Astrocyte of the cerebellum (primary cell): ENCODE measurements at regions not wholly inside any gene's neighbourhood (a gene's known extent, or its start where the extent isn't known, plus 50 kb on each side); places are given as distances from the start of the nearest gene placed in this dataset.

Source experiments
- DNase-seq: peaks from one replicate; pipeline ENCODE4 v3.0.0-alpha.2; 2011; ENCODE audit warnings: low read depth
- H3K4me3 ChIP-seq: 2 replicates; pipeline ENCODE4 v1.5.1; 2011; ENCODE audit warnings: mild to moderate bottlenecking, low read depth, low read length, moderate library complexity
- in situ Hi-C: cut with HindIII; loops from 2 replicates; pipeline ENCODE4 v1.10.0; 2017; ENCODE audit warnings: low sequenced_read_pairs
- TF ChIP-seq, protein P1 (sequence below): IDR thresholded peaks from 2 replicates; pipeline ENCODE4 v1.5.1; 2012; ENCODE audit warnings: low read length, low read depth, moderate library complexity, mild to moderate bottlenecking; ENCODE audit errors: missing control alignments

DNA sequence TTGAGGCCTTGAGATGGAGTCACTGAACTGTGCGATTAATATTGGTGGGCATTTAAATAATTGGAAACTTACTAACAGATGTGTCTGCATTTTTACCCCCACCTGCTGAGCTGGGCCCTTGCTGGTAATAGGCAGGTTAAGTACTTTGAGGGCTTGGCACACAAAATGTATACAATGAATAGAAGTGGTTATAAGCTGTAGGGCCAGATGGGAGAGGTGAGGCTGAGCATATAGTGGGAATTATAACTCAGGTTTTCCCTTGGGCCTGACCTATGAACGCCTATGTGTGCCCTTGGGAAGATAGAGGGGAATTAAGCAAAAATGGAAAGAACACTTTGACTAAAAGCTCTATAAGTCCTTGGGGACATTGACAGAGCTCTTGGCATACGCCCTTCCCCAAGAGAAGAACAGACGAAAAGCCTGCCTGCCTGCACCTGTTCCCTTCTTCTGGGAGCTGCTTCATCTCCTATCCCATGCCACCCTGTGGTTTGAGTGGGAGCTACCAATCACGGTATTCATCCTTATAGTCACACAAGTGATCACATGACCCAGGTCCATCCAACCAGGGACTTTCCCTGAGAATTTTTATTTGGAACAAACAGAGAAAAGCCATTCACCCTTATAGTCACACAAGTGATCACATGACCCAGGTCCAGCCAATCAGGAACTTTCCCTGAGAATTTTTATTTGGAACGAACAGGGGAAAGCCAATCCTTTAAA, 260.7 kb upstream of the CSF3R start:
- in situ Hi-C loops, result no loop called here
- TF ChIP-seq, protein P1, sequence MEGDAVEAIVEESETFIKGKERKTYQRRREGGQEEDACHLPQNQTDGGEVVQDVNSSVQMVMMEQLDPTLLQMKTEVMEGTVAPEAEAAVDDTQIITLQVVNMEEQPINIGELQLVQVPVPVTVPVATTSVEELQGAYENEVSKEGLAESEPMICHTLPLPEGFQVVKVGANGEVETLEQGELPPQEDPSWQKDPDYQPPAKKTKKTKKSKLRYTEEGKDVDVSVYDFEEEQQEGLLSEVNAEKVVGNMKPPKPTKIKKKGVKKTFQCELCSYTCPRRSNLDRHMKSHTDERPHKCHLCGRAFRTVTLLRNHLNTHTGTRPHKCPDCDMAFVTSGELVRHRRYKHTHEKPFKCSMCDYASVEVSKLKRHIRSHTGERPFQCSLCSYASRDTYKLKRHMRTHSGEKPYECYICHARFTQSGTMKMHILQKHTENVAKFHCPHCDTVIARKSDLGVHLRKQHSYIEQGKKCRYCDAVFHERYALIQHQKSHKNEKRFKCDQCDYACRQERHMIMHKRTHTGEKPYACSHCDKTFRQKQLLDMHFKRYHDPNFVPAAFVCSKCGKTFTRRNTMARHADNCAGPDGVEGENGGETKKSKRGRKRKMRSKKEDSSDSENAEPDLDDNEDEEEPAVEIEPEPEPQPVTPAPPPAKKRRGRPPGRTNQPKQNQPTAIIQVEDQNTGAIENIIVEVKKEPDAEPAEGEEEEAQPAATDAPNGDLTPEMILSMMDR, result no peak
- no peak for DNase-seq
- H3K4me3 ChIP-seq, result no peak overlapping the region

DNA sequence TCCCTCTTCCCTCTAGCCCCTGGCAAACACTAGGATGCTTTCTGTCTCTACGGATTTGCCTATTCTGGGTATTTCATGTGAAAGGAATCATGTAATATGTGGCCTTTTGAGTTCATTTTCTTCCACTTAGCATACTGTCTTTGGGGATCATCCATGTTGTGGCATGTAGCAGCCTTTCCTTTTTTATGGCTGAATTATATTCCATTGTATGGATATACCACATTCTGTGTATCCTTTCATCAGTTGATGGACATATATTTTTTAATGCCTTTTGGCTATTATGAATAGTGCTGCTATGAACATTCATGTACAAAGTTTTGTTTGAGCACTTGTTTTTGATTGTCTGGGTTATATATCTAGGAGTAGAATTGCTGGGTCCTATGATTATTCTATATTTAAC, 258.4 kb upstream of the CSF3R start:
- H3K4me3 ChIP-seq, result no peak overlapping the region
- TF ChIP-seq, protein P1, result no peak
- no peak for DNase-seq
- in situ Hi-C loops, result no loop called here

DNA sequence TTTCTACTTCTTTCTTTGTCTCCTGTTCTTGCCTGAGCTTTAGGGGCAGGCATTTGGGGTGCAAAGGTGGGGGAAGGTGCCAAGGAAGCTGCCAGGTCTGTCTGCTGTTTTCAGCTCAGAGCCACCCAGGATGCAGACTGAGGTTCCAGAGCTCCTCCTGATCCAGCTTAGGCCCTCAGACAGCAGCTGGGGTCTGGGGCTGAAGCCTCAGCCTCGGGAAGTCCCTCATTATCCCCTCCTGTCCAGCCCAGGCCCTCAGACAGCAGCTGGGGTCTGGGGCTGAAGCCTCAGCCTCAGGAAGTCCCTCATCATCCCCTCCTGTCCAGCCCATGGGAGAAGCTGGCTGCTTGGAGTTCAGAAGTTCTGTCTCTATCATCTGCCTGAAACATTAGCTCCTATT, 257.7 kb upstream of the CSF3R start:
- no peak overlapping the region for H3K4me3 ChIP-seq
- TF ChIP-seq, protein P1, result no peak
- DNase-seq, result no peak
- in situ Hi-C loops, result no loop called here

DNA sequence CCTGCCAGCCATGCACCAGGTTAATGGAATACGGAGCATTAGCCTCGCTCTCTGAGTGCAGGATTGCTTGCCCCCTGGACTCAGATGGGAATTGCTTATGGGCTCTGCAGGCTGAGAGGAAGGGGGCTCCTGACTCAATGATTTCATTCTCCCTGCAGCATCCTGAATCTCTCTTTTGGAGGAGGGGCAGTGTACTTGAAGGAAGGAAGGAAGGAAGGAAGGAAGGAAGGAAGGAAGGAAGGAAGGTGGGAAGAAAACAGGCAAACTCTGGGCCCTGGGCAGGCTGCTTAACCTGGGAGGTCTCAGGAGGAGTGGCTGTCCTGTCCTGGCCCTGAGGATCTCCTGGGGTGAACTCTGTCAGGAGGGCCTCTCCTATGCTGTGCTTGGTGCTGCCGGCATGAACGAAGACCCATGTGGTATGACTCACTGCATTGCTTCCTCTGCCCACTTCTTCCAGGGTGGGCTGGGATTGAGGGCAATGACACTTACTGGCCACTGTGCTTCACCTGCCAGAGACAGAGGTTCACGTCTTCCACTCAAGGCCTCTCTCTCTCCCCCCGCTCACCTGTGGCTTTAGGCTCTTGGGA, 257.1 kb upstream of the CSF3R start:
- no peak overlapping the region for H3K4me3 ChIP-seq
- DNase-seq, result no peak
- TF ChIP-seq, protein P1, result no peak
- in situ Hi-C loops, result no loop called here

DNA sequence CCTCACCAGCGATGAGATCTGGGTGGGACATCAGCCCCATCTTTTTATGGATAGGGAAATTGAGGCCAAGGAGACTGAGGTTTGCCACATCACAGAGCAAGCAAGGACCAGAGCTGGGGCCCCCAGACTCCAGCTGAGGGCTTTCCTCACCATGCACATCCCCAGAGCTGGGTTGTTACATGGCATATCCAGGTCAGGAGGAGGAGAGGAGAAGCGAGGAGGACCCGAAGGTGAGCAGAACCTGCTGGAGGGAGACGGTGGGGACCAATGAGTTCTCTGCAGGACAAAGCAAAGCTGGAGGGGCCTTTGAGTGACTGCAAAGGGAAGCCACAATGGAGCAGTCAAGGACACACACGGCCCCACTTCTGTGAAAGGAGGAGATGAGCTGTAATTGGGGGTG, 255.5 kb upstream of the CSF3R start:
- in situ Hi-C loops, result no loop called here
- H3K4me3 ChIP-seq, result no peak overlapping the region
- TF ChIP-seq, protein P1, result no peak
- no peak for DNase-seq

DNA sequence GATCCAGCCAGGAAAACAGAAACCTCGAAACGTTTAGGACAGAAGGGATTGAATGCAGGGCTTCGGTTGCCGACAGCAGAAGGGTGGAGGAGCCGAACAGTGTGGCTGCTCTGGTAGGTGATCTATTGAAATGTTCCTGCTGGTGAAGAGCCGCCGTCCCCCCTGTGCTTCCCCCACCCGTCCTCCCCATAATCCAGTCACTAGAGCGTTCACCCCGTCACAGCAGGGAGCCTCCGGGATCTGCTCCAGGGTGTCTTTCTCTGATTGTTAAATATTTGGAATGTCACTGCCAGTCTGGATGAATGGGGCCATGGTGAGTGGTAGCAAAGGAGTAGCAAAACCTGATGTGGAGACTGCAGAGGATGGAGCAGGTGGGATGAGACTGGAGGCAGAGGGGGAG, 255.1 kb upstream of the CSF3R start:
- in situ Hi-C loops, result no loop called here
- no peak for DNase-seq
- H3K4me3 ChIP-seq, result no peak overlapping the region
- TF ChIP-seq, protein P1, result no peak
